Fibroblast of lung (primary cell): ENCODE measurements at regions not wholly inside any gene's neighbourhood (a gene's known extent, or its start where the extent isn't known, plus 50 kb on each side); places are given as distances from the start of the nearest gene placed in this dataset.

Experiments used
- EZH2 ChIP-seq: IDR thresholded peaks from 2 replicates; pipeline ENCODE4 v1.5.1; 2012; ENCODE audit warnings: low read length, control low read depth, mild to moderate bottlenecking; ENCODE audit errors: missing control alignments
- TF ChIP-seq, protein P1 (sequence below), 2 donors: IDR thresholded peaks in 1 of 2; conservative IDR thresholded peaks in 1 of 2; 1 replicate in 1 of 2; 2 replicates in 1 of 2; pipeline ENCODE4 v1.5.1; 2011 to 2012; ENCODE audit warnings: low read length in 2 of 2, control low read depth in 1 of 2, inconsistent platforms in 1 of 2, low read depth in 1 of 2, mild to moderate bottlenecking in 1 of 2

- no peak for TF ChIP-seq EZH2
- TF ChIP-seq, protein P1, sequence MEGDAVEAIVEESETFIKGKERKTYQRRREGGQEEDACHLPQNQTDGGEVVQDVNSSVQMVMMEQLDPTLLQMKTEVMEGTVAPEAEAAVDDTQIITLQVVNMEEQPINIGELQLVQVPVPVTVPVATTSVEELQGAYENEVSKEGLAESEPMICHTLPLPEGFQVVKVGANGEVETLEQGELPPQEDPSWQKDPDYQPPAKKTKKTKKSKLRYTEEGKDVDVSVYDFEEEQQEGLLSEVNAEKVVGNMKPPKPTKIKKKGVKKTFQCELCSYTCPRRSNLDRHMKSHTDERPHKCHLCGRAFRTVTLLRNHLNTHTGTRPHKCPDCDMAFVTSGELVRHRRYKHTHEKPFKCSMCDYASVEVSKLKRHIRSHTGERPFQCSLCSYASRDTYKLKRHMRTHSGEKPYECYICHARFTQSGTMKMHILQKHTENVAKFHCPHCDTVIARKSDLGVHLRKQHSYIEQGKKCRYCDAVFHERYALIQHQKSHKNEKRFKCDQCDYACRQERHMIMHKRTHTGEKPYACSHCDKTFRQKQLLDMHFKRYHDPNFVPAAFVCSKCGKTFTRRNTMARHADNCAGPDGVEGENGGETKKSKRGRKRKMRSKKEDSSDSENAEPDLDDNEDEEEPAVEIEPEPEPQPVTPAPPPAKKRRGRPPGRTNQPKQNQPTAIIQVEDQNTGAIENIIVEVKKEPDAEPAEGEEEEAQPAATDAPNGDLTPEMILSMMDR (conservative IDR thresholded peaks at IDR 0.05 in 1 of 2, IDR thresholded peaks at IDR 0.05 in 1 of 2; ENCODE audit: low read depth in 1 of 2, low read length in 2 of 2): no peak
Observed at GRCh38 chr3:56894881-56895431, 93.2 kb upstream of the ARHGEF3 start.
